ENCODE measurements at regions not wholly inside any gene's neighbourhood (a gene's known extent, or its start where the extent isn't known, plus 50 kb on each side); places are given as distances from the start of the nearest gene placed in this dataset.

- ChIA-PET CTCF (no interaction called here), POLR2A (ENCODE audit: low non-redundant PET) (no interaction called here)
- Histone ChIP-seq H3K36me3 (ENCODE audit: insufficient read depth, low read length, poor library complexity, severe bottlenecking) (no peaks in the 10 kb centered on the region), H3K9me3 (ENCODE audit: low read depth, low read length, poor library complexity, severe bottlenecking) (no peaks in the 10 kb centered on the region), H3K4me1 (ENCODE audit: insufficient read depth, low read length, poor library complexity, severe bottlenecking) (no peaks in the 10 kb centered on the region), H3K27ac (ENCODE audit: low read depth, low read length, poor library complexity, severe bottlenecking) (no peak overlapping the region), H3K27me3 (replicated peaks; ENCODE audit: insufficient read depth, low read depth, low read length, poor library complexity) (no peaks in the 10 kb centered on the region), H3K4me3 (ENCODE audit: low read depth, low read length, poor library complexity, severe bottlenecking) (no peak overlapping the region)
- no peak for DNase-seq (ENCODE audit: low spot score)
- intact Hi-C loops (cut with micrococcal nuclease; ENCODE audit: unreplicated experiment) = no loop called here
- TF ChIP-seq EZH2 (IDR thresholded peaks at IDR 0.05; ENCODE audit: borderline replicate concordance, low read depth, low read length, poor library complexity, severe bottlenecking) (no peak), CTCF (conservative IDR thresholded peaks at IDR 0.05; ENCODE audit: low read depth, low read length) (no peak)
- BruUV-seq (replicated peaks) = no TSS peak
Observed at GRCh38 chr1:87473203-87473661, 144.6 kb downstream of the LMO4 start.

- intact Hi-C loops (cut with micrococcal nuclease; ENCODE audit: unreplicated experiment) = no loop called here
- no peak for DNase-seq (ENCODE audit: low spot score)
- BruUV-seq (replicated peaks) = no TSS peak
- Histone ChIP-seq H3K27ac (ENCODE audit: low read depth, low read length, poor library complexity, severe bottlenecking) (no peak overlapping the region), H3K4me1 (ENCODE audit: insufficient read depth, low read length, poor library complexity, severe bottlenecking) (no peaks in the 10 kb centered on the region), H3K27me3 (replicated peaks; ENCODE audit: insufficient read depth, low read depth, low read length, poor library complexity) (no peaks in the 10 kb centered on the region), H3K9me3 (ENCODE audit: low read depth, low read length, poor library complexity, severe bottlenecking) (no peaks in the 10 kb centered on the region), H3K4me3 (ENCODE audit: low read depth, low read length, poor library complexity, severe bottlenecking) (no peak overlapping the region), H3K36me3 (ENCODE audit: insufficient read depth, low read length, poor library complexity, severe bottlenecking) (no peaks in the 10 kb centered on the region)
- TF ChIP-seq EZH2 (IDR thresholded peaks at IDR 0.05; ENCODE audit: borderline replicate concordance, low read depth, low read length, poor library complexity, severe bottlenecking) (no peak), CTCF (conservative IDR thresholded peaks at IDR 0.05; ENCODE audit: low read depth, low read length) (no peak)
- CTCF ChIA-PET = no interaction called here
- POLR2A ChIA-PET (ENCODE audit: low non-redundant PET) = no interaction called here
Observed at GRCh38 chr1:87474098-87474497, 145.4 kb downstream of the LMO4 start.

GRCh38 chr1:87478231-87478630, 149.6 kb downstream of the LMO4 start:
- ChIA-PET POLR2A (ENCODE audit: low non-redundant PET) (no interaction called here), CTCF (no interaction called here)
- H3K4me1 ChIP-seq (ENCODE audit: insufficient read depth, low read length, poor library complexity, severe bottlenecking) = no peaks in the 10 kb centered on the region
- TF ChIP-seq CTCF (conservative IDR thresholded peaks at IDR 0.05; ENCODE audit: low read depth, low read length) (0 out of 2 replicates have a peak, but pooled peaks have one; percentile 28), EZH2 (IDR thresholded peaks at IDR 0.05; ENCODE audit: borderline replicate concordance, low read depth, low read length, poor library complexity, severe bottlenecking) (no peak)
- H3K36me3 ChIP-seq (ENCODE audit: insufficient read depth, low read length, poor library complexity, severe bottlenecking) = no peaks in the 10 kb centered on the region
- H3K9me3 ChIP-seq (ENCODE audit: low read depth, low read length, poor library complexity, severe bottlenecking) = no peaks in the 10 kb centered on the region
- peak; percentile 22 for DNase-seq (ENCODE audit: low spot score)
- H3K27ac ChIP-seq (ENCODE audit: low read depth, low read length, poor library complexity, severe bottlenecking) = no peak overlapping the region
- no peaks in the 10 kb centered on the region for H3K27me3 ChIP-seq (replicated peaks; ENCODE audit: insufficient read depth, low read depth, low read length, poor library complexity)
- no TSS peak for BruUV-seq (replicated peaks)
- intact Hi-C loops (cut with micrococcal nuclease; ENCODE audit: unreplicated experiment) = no loop called here
- H3K4me3 ChIP-seq (ENCODE audit: low read depth, low read length, poor library complexity, severe bottlenecking) = no peak overlapping the region

Data from A673 (cell line).